HG03469 (cell line): ENCODE measurements at regions not wholly inside any gene's neighbourhood (a gene's known extent, or its start where the extent isn't known, plus 50 kb on each side); places are given as distances from the start of the nearest gene placed in this dataset.
A peak's percentile ranks its signal among the peaks of the same experiment; 100 is the strongest.

Source experiments
- ATAC-seq: cut with Tn5 transposase; IDR thresholded peaks from one replicate; pipeline ENCODE4 v1.9.1; 2021; ENCODE audit warnings: mild to moderate bottlenecking, moderate library complexity, moderate number of reproducible peaks; ENCODE audit not compliant: unreplicated experiment

GRCh38 chr2:155696571-155696970, 636.0 kb downstream of the NR4A2 start:
- ATAC-seq = no peak

DNA sequence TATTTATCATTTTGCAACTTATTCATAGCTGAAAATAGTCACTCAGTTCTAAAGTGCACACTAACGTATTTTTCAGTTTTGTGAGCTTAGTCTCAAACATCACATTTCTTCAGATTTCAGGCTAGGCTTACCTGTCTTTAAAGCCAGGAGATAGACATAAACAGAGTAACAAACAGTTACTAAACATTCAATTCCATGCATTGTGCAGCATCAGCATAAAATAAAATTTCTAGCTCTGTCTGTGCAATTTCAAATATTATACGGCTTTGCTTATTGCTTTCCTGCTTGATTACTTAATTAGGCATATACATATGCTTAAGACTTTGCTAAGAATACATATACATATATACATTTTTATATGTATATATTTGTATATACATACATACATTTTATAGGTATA, 637.0 kb downstream of the NR4A2 start:
- ATAC-seq = no peak

GRCh38 chr2:155692856-155693255, 639.7 kb downstream of the NR4A2 start:
- ATAC-seq = no peak

DNA sequence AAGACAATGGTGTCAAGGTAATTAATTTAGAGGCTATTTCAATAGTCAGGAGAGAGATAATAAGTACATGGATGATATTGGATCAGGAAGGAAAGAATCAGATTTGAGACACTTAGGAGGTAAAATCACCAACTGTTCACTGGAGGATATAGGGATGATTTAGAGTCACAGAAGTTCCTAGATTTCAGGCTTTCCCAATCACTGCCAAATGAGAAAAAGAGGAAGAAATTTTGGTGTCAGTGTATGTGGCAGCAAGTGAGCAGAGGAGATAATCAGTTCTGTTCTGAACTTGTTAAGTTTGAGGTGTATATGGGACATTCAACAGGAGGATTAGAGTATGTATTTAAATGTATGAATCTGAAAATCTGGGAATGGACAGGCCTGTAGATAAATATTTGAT, 640.4 kb downstream of the NR4A2 start:
- no peak for ATAC-seq

GRCh38 chr2:155690785-155691184, 641.7 kb downstream of the NR4A2 start:
- peak; percentile 89 for ATAC-seq

- no peak for ATAC-seq
Measured at GRCh38 chr2:155689791-155690190, 642.7 kb downstream of the NR4A2 start.

GRCh38 chr2:155687181-155687580, 645.3 kb downstream of the NR4A2 start:
- ATAC-seq = no peak

DNA sequence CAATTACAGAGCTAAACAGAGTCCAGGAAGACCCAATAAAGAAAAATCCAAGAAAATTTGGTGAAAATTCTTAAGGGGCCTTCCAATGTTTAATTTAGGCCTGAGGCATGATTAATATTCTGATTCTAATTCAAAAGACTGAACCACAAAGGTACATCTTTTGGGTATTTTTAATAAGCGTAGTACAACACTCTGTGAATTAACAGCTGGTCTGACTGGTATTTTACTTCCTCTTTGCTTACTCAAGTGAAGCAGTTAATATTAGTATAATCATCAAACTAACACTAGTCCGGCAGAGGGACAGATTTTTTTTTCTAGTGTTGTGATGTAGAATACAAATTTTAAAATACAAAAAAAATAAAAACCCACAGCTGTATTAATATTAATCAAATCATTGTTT, 652.9 kb downstream of the NR4A2 start:
- ATAC-seq = no peak

DNA sequence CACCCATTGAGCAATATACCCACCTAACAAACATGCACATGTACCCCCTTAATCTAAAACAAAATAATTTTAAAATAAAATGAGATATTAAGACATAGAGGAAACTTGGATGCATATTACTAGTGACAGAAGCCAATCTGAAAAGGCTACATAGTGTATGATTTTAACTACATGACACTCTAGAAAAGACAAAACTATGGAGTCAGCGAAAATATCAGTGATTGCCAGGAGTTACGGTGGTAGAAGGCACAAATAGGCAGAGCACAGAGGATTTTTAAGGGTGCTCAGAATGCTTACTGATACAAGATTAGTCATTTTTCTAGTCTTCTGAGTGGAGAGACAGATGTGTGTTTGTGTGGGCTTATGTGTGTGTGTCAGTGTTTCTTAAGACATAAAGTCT, 656.6 kb downstream of the NR4A2 start:
- no peak for ATAC-seq

GRCh38 chr2:155665704-155666103, 666.8 kb downstream of the NR4A2 start:
- ATAC-seq = no peak

DNA sequence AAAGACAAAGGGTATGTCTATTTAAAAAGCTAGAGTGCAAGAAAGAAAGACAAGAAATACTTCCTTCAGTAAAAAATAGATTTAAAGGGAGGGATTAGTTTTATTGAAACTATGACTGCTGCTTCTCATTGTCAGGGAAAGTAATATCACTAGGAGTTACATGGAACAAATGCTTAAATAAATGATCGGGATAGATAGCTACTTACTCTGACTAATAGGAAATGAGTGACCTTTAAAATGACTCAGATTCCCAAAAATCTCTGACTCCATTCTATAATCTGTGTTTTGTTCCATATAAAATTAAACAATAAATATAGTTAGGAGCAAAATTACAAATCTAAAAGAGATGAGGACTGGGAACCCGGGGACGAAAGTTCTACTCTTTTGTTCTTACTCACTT, 669.3 kb downstream of the NR4A2 start:
- no peak for ATAC-seq

DNA sequence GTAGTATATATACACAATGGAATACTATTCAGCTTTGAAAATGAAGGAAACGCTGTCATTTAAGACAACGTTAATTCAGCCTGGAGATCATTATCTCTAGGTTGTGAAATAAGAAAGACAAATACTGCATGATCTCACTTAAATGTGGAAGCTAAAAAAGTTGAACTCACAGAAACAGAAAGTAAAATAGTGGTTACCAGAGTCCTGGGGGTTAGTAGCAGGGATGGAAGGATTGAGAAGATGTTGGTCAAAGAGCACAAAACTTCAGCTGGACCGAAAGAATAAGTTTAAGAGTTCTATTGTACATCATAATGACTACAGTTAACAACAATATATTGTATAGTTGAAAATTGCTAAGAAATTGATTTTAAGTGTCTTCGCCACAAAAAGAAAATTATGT, 670.3 kb downstream of the NR4A2 start:
- no peak for ATAC-seq

DNA sequence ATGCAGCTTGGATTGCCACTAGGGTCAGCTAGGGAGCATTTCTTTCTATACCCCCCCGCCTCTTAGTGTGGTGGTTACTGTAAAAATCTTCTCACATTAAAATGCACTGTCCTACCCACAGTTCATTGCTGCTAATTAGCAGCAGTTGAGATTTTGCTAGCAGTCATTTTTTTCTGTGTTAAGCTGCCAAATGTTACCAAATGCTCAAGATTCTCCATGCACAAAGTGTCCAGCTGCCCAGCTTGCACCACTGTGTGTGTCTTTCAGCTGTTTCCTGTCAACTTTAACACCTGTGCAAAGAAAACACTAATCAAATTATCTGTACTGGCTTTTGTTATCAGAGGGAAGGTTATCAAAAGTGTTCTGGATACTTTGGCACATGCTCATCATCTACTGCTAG, 679.3 kb downstream of the NR4A2 start:
- ATAC-seq = no peak

- ATAC-seq = no peak
Measured at GRCh38 chr2:155651851-155652250, 680.7 kb downstream of the NR4A2 start.

DNA sequence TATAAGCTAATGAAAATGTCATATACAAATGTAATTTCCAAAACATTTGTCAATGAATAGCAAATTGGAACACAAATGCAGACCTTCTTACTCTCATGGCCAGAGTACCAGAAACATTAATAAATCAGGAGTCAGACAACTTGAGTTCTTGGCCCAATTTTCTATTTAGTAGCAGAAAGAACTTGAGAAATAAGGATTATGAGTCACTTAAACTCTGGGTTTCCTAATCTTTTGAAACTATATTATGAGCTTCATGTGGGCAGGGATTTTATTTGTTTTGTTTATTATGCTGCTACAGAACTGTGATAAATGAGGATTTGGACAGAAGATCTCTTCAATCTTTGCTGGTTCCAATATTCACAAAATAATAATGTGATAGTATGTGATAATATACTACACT, 686.7 kb downstream of the NR4A2 start:
- ATAC-seq = no peak

DNA sequence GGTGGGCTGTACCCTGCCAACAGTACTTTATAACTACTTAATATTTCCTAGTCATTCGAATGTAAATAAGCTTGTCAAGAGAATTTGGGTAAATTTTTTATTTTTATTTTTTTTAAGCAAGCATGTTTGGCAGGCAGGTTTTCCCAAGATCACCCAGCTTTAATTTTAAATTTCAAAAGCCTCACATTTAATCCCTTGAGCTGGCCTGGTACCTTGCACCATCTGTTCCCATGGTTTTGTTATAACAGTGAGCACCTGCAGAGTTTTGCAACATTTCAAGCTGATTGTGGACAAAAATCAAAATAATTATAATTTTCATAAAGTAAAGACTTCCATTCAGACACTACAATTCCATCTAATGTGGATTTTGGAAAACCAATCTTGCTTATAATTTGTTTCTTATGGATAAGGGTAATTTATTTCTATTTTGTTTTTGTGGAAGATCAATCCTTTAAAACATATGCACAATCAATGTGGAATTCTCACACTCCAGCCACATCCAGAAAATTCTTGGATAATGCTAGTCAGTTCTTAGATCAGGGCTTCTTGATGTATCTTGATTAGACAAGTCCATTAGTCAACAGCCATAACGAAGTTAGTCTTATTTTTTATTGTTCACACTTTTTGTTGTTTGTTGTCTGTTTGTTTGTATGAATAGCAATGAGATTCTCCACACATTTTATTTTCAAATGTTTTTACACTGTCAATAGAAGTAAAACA, 689.3 kb downstream of the NR4A2 start:
- no peak for ATAC-seq

DNA sequence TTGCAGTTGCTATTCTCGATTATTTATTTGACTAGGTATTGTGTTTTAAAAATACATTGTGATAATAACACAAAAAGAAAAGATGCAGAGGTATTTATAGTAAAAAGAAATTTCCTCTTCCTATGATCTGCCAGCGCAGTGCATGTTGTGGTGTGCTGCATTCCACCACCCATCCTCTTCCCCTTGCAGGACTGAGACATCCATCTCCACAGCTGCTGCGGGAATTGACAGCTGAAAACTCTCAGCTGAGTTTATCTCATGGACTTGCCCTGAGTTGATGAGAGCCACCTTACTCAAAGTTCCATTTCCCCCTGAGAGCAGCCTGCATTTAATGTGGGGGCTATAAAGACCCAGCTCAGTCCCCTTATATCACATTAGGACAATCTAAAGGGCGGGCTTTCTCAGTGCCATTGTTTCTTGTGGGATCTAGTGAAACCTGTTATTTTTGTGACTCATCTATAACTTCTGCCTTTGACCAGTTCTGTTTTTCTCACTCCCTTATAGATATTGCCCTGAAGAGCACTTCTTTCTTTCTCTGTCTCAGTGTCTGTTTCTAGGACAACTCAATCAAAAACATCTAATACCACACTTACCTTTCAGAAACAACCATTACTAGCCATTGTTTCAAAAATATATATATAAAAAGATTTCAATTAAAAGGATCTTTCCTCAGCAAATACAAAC, 698.5 kb downstream of the NR4A2 start:
- ATAC-seq = no peak

- no peak for ATAC-seq
Measured at GRCh38 chr2:155633060-155633839, 699.3 kb downstream of the NR4A2 start.

DNA sequence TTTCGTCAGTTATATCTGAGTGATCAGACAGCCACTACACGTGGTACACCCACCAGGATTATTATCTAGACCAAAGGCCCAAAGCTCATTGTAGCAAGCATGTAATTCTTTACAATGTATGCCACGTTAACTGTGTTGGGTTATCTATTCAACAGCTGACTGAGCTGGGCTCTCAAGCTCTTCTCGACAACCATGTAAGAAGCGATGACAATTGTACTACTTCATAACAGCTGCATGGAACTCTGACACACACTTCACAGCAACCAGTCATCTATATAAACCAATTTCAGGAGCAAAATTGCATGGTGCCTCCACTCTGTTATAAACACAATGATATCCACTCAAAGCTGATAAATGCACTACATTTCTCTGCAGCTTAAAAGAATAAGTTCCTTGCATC, 701.8 kb downstream of the NR4A2 start:
- no peak for ATAC-seq

DNA sequence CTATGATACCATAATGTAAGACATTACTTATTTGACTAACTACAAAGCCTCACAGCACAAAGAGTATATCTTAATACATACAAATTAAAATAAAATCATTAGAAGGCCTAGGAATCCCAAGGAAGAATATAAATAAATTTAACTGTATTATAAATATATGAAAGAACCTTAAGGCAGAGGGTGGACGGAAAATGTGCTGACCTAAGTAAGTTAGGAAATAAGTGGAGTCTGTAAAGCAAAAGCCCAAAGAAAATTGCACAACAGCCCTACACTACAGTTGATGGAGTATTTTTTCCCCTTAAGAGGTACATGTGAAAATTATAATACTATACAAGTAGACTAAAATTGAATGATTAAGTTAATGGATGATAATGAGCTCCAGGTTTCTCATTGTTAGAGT, 710.1 kb downstream of the NR4A2 start:
- no peak for ATAC-seq

- no peak for ATAC-seq
Measured at GRCh38 chr2:155600914-155601760, 731.4 kb downstream of the NR4A2 start.
